GM23248 (cell line): ENCODE measurements at regions not wholly inside any gene's neighbourhood (a gene's known extent, or its start where the extent isn't known, plus 50 kb on each side); places are given as distances from the start of the nearest gene placed in this dataset.

Experiments
- EZH2 ChIP-seq: fragments of 200-600 bp; sonication (generic); IDR thresholded peaks from 2 replicates; pipeline ENCODE4 v1.6.1; 2018; ENCODE audit warnings: antibody characterized with exemption, mild to moderate bottlenecking; ENCODE audit not compliant: insufficient read depth, poor library complexity, severe bottlenecking
- EZH2phosphoT487 ChIP-seq: fragments of 200-600 bp; sonication (generic); IDR thresholded peaks from 2 replicates; pipeline ENCODE4 v1.6.1; 2018; ENCODE audit warnings: antibody characterized with exemption, moderate library complexity, mild to moderate bottlenecking, low read depth; ENCODE audit not compliant: insufficient read depth

DNA sequence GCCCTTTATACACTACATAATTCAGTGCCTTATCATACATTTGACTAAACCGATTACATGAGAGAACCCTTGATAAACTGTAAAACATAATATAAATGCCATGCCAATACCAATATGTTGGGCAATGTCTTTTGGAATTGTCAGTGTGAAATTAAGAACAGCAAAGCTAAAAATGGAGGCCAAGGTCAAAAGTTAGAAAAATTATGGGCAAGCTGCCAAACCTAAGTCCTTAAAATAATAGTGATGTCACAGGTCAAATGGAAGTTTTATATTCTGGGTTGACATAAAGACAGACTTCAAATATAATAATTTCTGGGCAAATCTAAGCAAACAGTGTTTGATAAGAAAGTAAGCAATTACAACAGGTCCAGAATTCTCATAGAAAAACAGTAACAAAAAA, 696.7 kb downstream of the RNF144B start:
- no peak for TF ChIP-seq EZH2phosphoT487
- TF ChIP-seq EZH2, result no peak
